WERI-Rb-1 (cell line): ENCODE measurements at regions not wholly inside any gene's neighbourhood (a gene's known extent, or its start where the extent isn't known, plus 50 kb on each side); places are given as distances from the start of the nearest gene placed in this dataset.

Source experiments
- DNase-seq: peaks from one replicate; pipeline ENCODE4 v3.0.0-alpha.2; 2020
- H3K27ac ChIP-seq: fragments of 250-450 bp; sonication (Bioruptor Pico); 2 replicates; pipeline ENCODE4 v1.5.1; 2020; ENCODE audit warnings: mild to moderate bottlenecking, moderate library complexity
- H3K27me3 ChIP-seq: fragments of 250-450 bp; sonication (Bioruptor Pico); 2 replicates; pipeline ENCODE4 v1.5.1; 2021; ENCODE audit warnings: mild to moderate bottlenecking, low read depth, moderate library complexity; ENCODE audit not compliant: insufficient read depth, severe bottlenecking
- H3K36me3 ChIP-seq: fragments of 250-450 bp; sonication (Bioruptor Pico); 2 replicates; pipeline ENCODE4 v1.5.1; 2020; ENCODE audit warnings: mild to moderate bottlenecking, moderate library complexity
- H3K4me3 ChIP-seq: 2 replicates; pipeline ENCODE4 v1.5.1; 2011; ENCODE audit warnings: low read depth, mild to moderate bottlenecking, control low read depth, low read length
- H3K9me3 ChIP-seq: fragments of 250-450 bp; sonication (Bioruptor Pico); 2 replicates; pipeline ENCODE4 v1.5.1; 2021; ENCODE audit warnings: mild to moderate bottlenecking, moderate library complexity; ENCODE audit not compliant: severe bottlenecking
- TF ChIP-seq, protein P1 (sequence below): IDR thresholded peaks from 2 replicates; pipeline ENCODE4 v1.5.1; 2011; ENCODE audit warnings: low read depth, mild to moderate bottlenecking, control low read depth, inconsistent platforms, low read length

DNA sequence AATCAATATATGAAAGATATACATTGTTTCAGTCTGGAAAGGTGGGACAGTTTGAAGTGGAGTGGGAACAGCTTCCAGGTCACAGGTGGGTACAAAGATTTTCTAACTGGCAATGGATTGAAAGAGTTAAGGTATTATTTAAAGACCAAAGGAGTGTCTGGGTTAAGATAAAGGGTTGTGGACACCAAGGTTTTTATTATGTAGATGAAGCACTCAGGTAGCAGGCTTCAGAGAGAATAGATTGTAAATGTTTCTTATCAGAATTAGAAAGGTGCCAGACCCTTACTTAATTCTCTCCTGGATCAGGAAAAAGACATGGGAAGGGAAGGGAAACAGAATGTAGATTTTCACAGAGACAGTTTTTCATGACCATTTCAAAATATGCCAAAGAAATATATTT is 1174.8 kb downstream of the MAT2B start:
- Histone ChIP-seq H3K4me3 (no peak overlapping the region), H3K27ac (no peak overlapping the region), H3K9me3 (no peaks in the 10 kb centered on the region), H3K36me3 (no peaks in the 10 kb centered on the region), H3K27me3 (no peaks in the 10 kb centered on the region)
- TF ChIP-seq, protein P1, sequence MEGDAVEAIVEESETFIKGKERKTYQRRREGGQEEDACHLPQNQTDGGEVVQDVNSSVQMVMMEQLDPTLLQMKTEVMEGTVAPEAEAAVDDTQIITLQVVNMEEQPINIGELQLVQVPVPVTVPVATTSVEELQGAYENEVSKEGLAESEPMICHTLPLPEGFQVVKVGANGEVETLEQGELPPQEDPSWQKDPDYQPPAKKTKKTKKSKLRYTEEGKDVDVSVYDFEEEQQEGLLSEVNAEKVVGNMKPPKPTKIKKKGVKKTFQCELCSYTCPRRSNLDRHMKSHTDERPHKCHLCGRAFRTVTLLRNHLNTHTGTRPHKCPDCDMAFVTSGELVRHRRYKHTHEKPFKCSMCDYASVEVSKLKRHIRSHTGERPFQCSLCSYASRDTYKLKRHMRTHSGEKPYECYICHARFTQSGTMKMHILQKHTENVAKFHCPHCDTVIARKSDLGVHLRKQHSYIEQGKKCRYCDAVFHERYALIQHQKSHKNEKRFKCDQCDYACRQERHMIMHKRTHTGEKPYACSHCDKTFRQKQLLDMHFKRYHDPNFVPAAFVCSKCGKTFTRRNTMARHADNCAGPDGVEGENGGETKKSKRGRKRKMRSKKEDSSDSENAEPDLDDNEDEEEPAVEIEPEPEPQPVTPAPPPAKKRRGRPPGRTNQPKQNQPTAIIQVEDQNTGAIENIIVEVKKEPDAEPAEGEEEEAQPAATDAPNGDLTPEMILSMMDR: no peak
- no peak for DNase-seq

DNA sequence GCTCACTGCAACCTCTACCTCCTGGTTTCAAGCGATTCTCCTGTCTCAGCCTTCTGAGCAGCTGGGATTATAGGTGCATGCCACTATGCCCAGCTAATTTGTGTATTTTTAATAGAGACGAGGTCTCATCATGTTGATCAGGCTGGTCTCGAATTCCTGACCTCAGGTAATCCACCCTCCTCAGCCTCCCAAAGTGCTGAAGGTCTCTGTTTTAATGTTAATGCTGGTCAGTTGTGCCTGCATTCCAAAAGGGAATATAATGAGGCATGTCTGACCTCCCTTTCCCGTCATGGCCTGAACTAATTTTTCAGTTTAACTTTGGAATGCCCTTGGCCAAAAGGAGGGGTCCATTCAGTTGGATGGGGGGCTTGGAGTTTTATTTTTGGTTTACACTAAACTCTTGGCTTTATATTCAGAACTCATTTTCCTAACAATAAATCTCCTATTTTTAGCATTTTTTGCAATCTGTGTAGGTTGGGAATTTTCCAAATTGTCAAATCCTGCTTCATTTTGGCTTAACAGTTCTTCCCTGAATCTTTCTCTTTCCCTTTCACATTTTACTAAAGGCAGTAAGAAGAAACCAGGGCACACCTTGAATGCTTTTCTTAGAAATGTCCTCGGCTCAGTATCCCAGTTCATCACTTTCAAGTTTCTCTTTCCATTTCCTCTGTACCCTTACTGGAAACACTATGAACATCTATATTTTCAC is 1175.5 kb downstream of the MAT2B start:
- no peak for DNase-seq
- H3K9me3 ChIP-seq: no peaks in the 10 kb centered on the region
- TF ChIP-seq, protein P1: no peak
- H3K27ac ChIP-seq: no peak overlapping the region
- no peaks in the 10 kb centered on the region for H3K36me3 ChIP-seq
- no peaks in the 10 kb centered on the region for H3K27me3 ChIP-seq
- H3K4me3 ChIP-seq: no peak overlapping the region

DNA sequence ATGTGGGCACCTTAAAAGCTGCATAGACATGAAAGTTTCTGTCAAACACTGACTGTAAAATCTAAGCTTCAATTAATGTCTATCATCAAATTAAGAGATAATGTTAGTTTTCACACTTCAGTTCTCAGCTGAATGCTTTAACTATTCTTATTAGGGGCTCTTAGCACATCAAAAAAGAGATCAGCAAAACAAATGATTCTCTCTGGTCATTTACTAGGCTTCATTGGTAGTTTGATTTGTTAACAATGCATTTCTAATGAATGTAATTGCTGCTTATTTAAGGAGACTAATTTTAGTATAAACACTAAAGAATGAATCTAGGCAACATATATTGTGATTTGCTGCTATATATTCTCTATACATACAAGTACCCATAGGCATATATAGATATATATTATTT is 1182.0 kb downstream of the MAT2B start:
- H3K27me3 ChIP-seq: no peaks in the 10 kb centered on the region
- DNase-seq: no peak
- no peak overlapping the region for H3K27ac ChIP-seq
- TF ChIP-seq, protein P1: no peak
- no peaks in the 10 kb centered on the region for H3K9me3 ChIP-seq
- no peaks in the 10 kb centered on the region for H3K36me3 ChIP-seq
- no peak overlapping the region for H3K4me3 ChIP-seq

DNA sequence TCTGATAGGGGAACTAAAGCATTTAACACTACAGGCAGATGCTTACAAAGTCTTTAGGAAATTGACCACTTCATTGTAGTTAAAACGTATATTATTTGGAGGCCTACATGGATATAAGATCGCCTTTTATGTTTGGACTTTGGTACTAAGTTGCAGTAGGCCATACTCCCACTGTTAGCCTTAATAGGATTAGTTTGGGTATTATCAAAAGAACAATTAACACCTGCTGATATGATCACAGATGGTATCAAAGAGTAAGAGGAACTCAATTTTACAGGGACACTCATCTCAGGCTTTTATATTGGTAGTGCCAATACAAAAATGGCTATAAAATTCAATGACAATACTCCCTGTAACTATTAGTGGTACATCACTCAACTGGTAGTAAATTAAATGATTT is 1183.0 kb downstream of the MAT2B start:
- H3K27me3 ChIP-seq: no peaks in the 10 kb centered on the region
- H3K36me3 ChIP-seq: no peaks in the 10 kb centered on the region
- H3K4me3 ChIP-seq: no peak overlapping the region
- TF ChIP-seq, protein P1: no peak
- H3K27ac ChIP-seq: no peak overlapping the region
- H3K9me3 ChIP-seq: no peaks in the 10 kb centered on the region
- DNase-seq: no peak

DNA sequence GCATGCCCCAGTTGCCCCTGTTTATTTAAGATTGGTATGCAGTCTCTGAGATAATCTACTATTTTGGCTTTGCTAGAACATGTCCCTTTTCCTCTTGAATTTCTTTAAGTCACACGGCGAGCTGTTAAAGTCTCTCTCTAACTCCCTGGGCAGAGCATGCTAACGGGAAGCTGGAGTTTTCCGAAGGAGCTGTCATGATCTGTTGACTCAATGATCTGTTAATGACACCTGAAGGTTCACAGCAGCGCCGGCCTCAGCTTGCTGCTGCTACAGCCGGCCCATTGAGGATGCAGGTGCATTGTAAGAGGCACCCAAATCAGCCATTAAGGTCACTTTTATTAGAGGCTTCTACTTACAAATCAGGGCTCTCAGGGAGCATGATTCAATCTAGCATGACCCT is 1203.4 kb downstream of the MAT2B start:
- Histone ChIP-seq H3K9me3 (no peaks in the 10 kb centered on the region), H3K36me3 (no peaks in the 10 kb centered on the region)
- TF ChIP-seq, protein P1: no peak

DNA sequence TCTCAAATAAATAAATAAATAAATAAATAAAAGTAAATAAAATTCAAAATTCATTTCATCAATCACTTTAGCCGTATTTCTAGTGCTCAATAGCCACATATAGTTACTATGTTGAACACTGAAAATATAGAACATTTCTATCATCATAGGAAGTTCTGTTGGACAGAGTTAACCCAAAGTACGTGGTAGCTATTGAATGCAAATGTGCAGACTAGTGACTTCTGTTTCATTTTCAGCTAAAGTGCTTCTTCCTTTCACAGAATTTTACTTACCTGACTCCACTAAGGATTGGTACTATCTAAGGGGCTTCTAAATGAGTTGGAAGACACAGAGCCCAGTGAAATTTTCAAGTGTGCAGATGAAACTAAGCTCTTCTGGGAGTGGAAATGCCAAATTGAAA is 1208.3 kb downstream of the MAT2B start:
- DNase-seq: no peak
- Histone ChIP-seq H3K9me3 (no peaks in the 10 kb centered on the region), H3K36me3 (no peaks in the 10 kb centered on the region), H3K27ac (no peak overlapping the region), H3K27me3 (no peaks in the 10 kb centered on the region), H3K4me3 (no peak overlapping the region)
- TF ChIP-seq, protein P1: no peak

More for the DNA sequence above, 1203.4 kb downstream of the MAT2B start:
- H3K27ac ChIP-seq: no peak overlapping the region
- no peak overlapping the region for H3K4me3 ChIP-seq
- H3K27me3 ChIP-seq: no peaks in the 10 kb centered on the region
- no peak for DNase-seq
